SH-SY5Y (cell line): ENCODE measurements at regions not wholly inside any gene's neighbourhood (a gene's known extent, or its start where the extent isn't known, plus 50 kb on each side); places are given as distances from the start of the nearest gene placed in this dataset.

Experiments
- GATA2 ChIP-seq: IDR thresholded peaks from 2 replicates; pipeline ENCODE4 v1.6.1; 2011; ENCODE audit warnings: mild to moderate bottlenecking, low read depth, low read length
- GATA3 ChIP-seq: IDR thresholded peaks from 2 replicates; pipeline ENCODE4 v1.6.1; 2011; ENCODE audit warnings: low read depth, mild to moderate bottlenecking, low read length, moderate library complexity

DNA sequence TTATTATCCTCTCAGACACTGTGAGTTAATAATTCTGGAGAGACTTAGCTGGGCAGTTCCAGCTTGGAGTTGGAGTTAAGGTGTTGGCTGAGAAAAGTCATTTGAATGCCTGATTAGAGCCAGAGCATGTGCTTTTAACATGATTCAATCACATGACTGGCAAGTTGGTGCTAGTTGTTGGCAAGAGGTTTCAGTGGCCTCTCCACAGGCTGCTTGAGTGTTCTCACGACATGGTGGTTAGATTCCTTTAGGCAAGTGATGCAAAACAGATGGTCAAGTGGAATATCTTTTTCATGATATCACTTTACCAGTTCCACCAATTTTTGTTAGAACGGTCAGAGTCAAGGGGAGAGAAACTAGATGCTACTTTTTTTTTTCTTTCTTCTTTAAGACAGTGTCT lies 262.7 kb upstream of the FN1 start:
- TF ChIP-seq GATA2 (no peak), GATA3 (no peak)
